Left forelimb (tissue), 1 donor: ENCODE measurements at regions not wholly inside any gene's neighbourhood (a gene's known extent, or its start where the extent isn't known, plus 50 kb on each side); places are given as distances from the start of the nearest gene placed in this dataset.

Experiments
- DNase-seq: peaks from one replicate; pipeline ENCODE4 v3.0.0-alpha.2; 2018; ENCODE audit warnings: low spot score

DNA sequence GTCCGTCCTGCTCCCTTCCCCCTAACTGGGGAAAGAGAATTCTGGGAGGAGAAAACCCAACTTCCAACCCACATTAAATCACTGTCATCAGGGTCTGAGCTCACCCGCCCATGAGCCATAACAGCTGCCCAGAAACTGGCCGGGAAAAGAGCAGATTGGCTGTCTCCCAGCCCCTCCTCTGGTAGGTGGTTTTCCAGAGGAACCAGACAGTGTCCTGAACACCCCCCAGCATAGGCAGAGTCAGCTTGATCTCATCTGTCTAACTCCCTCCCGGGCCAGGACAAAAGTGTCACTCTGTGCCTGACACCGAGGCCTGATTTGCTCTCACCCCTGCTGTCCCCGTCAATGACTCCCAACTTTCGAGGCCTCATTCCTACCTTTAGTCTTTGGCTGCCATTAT, 197.0 kb downstream of the AXIN2 start:
- DNase-seq: no peak

DNA sequence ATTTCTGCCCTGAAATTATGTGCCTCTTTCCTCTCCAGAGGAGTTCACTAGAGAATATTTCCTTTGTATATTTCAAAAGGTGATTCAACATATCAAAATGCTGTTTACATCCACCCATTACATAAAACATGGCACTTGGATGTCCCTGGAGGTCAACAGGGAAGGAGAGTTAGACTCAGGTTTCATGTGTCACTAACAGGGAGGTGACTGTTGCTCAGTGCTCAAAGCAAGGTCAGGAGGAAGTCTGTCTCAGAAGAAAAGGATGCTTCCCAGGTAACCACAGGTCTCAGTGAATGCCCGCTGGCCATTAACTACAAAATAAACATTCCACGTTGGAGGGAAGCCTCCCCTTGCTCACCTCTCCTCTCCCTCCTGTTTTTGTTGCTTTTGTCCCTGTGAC, 198.6 kb downstream of the AXIN2 start:
- DNase-seq: no peak

DNA sequence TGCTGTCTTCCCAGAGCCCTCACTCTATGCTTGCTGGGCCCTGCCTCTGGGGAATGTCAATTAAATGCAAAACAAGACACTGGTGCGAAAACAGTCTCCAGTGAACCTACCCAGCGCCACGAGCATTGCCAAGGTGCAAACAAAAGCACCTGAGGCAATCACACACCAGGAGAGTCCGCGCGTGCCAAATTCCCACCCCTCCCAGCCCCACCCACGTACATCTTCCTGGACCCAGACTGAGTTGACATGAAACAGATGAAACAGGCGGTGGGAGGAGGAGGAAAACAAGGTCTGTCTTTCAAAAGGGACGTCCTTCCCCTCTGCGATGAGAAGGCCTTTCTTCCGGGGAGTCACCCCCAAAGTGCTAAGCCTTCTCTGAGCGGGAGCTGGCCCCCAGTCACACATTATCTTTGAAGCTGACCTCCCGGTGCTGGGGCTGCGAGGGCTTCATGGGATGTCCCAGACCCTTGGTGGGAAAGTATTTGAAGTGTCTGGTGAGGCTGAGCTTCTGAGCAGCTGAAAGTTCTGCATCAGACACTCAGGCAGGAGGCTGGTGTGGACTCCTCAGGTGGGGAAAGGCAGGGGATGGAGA, 200.4 kb downstream of the AXIN2 start:
- DNase-seq: no peak

DNA sequence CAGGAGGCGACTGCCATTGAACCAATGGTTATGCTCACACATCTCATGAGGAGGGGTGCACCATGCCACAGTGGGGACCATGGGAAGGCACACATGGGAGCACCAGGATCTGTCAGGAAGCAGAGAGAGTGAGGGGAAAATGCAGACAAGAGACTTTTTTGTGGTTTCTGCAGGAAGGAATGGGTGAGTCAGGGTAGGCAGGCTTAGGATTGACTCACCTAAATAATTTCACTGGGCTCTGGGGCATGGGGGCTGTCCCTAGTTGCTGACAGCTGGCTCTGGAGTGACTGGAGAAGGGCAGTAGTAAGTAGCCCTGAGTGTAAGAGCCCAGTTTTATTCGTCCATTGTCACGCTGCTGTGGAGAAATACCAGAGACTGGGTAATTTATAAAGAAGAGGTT, 202.4 kb downstream of the AXIN2 start:
- no peak for DNase-seq

DNA sequence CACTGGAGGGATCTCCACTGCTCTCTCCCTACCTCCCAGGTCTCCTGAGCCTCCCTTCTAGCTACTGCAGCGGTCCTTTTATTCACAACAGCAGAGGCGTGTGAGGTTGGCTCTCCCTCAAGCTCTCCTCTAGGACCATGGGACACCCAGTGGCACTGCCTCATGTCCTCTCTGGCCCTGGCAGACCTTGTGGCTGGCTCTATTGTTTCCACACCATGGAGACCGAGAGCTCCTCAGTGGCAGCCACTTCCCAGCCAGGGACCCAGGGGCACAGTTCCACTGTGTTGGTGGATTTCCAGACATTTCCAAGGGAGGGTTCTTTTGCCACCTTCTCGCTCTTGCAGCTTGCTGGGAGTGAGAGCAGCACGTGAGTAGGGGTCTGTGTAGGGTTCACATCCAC, 204.9 kb downstream of the AXIN2 start:
- DNase-seq: no peak

DNA sequence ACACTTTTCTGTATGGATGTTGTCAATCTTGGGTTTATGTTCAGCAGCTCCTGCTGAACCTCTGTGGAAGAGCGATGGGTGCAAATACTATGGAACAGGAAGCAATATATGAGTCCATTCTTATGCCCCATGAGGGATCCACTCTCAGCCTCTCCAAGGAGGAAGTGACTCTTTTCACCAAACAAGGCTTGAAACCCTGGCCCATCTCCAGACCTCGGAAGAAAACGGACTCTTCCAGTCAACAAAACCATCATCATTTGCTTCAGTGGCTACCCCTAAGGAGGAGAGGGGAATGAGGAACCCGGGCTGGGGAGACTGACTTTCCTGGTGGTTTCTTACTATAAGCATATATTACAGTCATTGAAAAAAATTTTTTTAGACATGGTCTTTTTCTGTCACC, 206.2 kb downstream of the AXIN2 start:
- DNase-seq: no peak

DNA sequence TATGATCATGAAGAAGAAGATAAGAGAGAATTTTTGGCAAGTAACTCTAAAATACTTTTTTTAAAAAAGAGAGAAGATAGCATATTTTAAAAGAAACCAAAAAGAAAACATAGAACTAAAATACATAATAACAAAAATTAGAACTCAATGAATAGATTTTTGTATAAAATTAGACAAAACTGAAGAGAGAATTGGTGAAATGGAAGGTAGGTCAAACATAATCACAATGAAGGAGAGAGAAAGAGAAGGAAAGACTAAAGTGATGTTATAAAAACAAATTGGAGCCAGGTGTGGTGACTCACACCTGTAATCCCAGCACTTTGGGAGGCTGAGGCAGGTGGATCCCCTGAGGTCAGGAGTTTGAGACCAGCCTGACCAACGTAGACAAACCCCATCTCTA, 211.5 kb downstream of the AXIN2 start:
- DNase-seq: no peak

DNA sequence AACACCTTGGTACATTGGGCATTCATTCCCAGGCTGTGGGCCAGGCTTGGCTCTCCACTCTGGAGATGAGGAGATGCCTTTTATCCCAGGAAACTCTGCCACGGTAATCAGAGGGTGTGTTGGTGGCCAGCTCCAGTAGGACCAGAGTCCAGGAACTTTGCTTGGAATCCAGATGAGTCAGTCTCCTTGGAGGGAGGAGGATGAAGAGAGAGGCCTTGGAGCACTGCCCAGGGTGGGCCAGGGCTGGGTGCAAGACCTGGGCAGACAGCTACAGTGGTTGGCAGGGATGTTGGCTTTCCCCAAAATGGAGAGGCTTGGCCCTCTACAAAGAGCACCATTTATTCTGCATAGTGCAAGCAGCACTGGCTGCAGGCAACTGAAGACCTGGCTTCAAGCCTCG, 209.0 kb downstream of the RGS9 start:
- DNase-seq: no peak

DNA sequence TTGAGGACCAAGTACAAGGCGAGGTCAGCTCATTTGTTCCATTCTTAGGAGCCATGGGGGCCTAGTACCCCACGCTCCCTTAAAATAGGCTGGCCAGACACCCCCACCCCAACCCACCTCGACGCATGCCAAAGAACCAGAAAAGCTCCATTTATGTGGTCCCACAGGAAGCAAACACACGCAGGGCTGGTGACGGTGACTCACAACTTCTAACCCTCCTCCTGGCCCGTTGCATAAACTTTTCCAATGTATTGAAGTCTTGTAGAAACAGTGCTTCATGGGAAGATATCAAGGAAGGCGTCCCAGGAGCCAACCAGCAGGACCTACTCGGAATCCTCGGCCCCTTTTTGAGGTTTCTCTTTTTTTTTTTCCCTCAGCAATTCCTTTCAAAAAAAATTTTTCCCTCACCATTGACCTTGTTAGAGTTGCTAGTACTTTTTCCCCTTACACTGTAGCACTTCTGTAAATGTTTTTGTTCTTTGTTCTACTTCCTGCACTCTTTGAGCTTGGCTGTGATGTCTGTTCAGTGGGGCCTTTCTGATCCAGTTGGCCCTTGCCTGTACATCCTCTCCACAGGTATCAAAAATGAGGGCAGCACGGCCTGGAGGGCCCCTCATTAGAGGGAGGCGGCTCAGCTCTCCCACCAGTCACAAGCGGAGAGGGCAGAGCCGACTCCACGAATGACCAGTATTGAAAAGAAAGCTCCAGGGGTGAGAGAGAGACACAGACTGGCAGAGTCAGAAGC, 208.3 kb downstream of the RGS9 start:
- DNase-seq: no peak

DNA sequence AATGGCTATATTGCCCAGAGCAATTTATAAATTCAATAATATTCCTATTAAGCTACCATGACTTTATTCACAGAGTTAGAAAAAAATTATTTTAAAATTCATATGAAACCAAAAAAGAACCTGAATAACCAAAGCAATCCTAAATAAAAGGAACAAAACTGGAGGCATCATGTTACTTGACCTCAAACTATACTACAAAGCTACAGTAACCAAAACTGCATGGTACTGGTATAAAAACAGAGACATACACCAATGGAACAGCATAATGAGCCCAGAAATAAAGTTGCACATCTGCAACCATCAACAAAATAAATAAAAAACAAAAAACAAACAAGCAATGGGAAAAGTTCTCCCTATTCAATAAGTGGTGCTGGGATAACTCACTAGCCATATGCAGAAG, 203.2 kb downstream of the RGS9 start:
- DNase-seq: no peak

DNA sequence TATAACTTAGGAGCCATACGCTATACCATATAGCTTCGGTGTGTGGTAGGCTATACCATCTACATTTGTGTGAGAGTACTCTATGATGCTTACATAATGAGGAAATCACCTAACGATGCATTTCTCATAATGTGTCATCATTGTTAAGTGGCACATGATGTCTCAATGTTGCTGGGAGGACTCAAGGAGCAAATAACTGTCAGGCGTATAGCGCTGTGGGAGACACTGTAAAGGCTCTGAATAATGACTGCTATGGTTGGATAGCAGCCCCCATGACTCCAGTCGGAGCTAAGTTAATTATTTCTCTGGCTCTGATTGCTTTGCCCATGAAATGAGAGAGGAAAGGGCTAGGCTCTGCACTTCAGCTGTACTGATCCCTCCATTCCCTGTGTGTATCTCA, 197.2 kb downstream of the RGS9 start:
- DNase-seq: no peak

DNA sequence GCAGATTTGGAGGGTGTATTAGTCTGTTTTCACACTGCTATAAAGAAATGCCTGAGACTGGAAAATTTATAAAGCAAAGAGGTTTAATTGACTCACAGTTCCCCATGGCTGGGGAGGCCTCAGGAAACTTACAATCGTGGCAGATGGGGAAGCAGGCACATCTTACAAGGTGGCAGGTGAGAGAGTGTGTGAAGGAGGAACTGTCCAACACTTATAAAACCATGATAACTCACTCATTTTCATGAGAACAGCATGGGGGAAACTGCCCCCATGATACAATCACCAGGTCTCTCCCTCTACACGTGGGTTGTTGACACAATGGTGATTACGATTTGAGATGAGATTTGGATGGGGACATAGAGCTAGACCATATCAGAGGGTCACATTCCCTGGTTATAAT, 195.6 kb downstream of the RGS9 start:
- no peak for DNase-seq

DNA sequence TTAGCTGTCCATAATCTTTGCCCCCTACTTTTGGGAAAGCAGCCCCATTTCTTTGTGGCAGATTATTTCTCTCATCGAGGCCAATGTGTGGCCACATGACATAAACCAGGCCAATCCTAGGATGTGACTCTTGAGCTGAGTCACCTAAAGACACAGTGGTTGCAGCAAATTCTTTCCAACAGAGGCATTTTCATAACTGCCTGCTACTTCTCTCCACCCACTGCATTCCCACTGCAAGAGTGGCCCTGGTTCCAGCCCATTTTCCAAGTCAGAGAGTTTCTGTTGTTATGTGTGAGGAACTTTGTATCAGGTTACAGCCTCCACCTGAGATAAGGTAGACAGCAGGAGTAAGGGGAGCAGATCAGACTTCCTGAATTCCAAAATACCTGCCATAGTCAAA, 195.2 kb downstream of the RGS9 start:
- no peak for DNase-seq

DNA sequence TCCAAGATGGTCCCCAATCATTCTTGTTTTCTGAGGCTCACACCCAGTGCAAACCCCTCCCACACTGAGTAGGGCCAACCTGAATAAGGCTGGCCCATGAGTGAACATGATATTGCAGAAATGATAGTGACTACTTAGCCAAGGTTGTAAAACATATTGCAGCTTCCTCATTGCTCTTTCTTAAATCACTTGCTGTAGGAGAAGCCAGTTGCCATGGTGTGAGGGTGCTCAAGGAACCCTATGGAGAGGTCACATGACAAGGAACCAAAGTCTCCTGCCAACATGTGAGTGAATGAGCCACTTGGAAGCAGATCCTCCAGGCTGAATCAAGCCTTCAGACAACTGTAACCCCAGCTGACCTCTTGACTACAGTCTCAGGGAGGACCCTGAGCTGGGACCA, 191.4 kb downstream of the RGS9 start:
- DNase-seq: no peak

DNA sequence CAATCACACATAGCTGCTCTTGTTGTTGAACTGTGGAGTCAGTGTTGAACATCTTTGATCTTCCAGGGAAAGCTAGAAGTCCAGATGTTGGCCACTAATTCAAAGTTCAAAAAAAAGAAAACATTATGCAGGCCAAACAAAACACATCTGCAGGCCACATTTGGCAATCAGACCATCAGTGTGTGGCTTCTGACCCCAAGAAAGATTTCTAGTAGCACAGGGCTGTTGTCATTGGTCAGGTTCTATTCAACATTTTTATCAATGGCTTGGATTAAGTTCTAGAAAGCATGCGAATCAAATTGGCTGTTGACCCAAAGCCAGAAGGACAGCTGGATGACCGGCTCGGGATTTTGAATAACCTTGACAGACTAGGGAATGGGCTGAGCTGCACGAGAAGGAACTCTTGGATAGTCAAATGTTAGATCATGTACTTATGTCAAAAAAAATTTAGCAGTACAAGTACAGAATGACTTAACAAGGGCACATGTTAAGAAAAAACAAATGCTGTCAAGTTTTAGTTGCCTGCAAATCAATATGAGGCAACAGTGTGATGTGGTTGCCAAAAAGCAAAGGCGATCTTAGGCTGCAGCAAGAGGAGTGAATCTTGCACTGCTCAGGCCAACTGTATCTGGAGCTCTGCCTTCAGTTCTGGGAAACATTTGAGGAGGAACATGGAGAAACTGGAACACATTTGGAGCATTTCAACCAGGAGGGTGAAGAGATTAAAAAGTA, 187.6 kb downstream of the RGS9 start:
- DNase-seq: no peak

DNA sequence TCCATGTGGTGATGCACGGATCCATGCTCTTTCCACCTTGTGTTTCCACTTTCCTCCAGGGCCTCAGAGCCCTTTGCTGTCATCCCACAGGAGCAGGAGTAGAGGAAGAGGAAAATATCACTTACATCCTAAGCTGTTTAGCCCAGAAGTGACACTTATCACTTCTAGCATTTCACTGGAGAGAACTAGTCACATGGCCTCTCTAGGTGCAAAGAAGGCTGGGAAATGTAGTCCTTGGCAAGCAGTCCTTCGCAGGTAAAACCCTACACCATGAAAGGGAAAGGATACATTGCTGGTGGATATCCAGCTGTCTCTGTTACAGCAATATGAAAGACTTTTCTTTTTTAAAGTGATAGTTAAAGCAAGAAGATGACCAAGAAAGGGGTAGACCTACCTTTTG, 185.9 kb downstream of the RGS9 start:
- no peak for DNase-seq

DNA sequence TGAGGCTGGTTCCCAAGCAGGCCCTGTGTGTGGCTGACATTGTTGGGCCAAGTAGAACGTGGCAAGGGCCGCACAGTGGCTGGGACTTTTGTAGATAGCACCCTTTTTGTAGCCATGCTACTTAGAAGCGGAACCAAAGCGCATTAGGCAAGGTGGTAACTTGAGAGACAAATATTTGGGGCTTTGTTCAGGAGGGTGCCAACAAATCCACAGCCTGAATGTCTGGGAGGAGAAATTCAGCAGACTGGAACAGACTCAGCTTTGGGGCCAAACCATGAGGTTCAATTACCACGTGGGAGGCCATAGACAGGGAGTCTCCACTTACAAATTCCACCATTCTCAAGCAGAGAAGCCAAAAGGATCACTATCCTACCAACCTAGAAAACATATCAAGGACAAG, 183.7 kb downstream of the RGS9 start:
- no peak for DNase-seq

DNA sequence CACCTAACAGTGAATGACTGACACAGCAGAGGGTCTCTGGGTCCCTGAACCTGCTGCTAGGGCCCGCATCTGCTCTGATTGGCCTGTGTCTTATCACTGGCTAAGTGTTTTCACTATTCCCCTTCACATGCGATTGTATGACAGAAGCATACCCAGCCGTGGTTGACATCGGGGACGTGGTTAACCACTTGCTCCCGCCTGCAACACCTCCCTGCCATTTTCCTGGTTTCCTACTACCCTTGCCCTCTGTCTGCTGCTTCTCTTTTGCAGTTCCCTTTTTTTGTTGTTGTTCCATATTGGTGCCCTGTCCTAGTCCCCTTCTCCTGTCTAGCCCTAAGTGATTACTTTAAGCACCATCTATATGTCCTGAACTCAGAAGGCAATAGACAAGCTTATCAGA, 177.0 kb downstream of the RGS9 start:
- DNase-seq: no peak

DNA sequence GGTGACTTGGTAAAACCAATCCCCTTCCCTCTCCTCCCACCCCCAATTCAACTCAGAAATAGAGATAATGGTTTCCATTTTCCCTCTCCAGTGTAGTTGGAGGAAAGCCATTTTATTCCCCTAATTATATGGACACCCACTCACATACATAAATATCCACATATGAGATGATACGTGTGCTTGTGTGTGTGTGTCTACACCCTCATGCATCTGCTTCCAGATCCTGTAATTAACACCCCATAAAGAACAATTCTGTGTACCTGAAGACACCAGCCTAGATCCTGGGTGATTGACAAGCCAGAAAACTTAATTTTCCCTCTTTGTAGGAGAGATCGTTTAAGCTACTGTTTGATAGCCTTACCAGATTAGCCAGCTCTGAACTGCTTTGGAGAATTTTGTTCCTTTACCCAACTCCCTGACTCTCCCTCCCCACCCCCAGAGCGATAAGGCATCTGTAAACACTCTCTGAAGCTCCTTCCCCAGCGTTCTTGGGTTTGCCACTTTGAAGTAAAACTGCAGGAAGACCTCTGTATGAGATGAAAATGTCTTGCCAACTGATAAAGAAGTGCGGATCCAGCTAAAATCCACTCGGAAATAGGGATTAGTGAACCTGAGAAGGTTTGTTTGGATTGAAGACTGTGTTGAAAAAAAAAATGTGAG, 175.7 kb downstream of the RGS9 start:
- DNase-seq: no peak

DNA sequence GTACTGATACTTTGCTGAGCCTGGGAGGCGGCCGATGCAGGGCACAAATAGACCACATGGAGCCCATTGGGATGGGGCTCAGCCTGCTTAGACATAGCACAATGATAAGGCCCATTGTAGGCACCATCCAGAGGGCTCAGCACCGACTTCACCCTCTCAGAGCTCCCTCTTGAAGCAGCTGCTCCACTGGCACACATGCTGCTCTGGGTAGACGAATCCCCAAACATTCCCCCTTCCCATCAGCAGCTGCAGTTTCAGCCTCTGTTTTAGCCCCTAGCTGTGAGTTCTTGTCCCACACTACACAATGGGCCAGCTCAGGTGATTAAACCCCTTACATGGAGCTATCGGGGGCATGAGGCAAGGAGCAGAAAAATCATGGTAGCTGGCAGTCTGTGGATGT, 174.1 kb downstream of the RGS9 start:
- DNase-seq: no peak

DNA sequence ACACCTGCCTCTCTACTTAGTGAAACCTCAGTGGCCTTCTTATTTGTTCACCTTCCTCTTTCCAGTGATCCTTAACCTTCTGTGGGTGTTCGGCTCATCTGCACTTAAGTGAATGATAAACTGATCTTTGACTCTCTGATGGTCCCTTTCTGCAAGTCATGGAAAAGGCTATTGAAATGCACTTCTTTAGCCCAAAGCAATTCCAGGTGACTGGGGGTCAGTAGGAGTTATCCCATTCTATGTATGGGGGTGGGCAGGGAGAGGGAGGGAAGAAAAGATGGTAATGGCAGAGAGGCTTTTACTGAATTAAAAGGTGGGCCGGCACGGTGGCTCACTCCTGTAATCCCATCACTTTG, 170.8 kb downstream of the RGS9 start:
- DNase-seq: no peak

DNA sequence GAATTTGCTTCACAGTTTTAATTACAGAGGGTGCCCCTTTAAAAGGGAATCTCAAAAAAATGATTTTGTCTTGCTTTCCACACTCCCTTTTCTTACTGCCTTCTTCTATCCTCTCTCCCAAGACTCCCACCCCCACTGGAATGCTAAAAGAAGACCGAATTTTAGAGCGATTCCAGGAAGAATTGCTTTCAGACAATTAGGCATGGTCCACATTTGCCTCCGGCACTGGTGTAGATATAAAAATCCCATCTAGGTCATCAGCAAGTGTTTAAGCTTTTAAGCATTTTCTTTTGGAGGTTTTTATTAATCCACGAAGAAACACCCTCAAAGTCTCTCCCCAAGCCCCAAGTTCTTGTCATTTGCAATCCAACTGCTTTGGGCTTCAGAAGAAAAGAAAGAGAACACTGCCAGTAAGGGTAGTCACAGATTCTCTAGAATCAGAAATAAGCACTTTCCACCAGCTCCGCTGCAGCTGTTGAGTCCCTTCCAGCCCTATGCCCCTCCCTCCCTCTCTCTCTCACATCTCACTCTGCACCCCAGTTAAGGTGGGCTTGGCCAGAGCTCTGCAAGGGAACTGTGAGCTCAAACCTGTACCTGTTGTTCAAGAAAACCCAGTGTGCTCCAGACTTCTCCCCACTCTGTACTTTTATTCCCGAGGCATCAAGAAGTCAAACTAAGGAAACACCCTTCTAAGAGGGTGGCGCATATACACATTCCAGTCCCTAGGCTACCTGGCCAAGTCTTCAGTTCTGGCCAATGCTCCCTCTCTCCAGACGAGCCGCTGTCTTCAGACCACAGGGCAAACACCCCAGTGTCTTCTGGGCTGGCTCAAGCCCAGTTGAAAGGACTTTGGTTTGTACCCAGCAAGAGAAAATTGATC, 170.2 kb downstream of the RGS9 start:
- no peak for DNase-seq
